ENCODE measurements at regions not wholly inside any gene's neighbourhood (a gene's known extent, or its start where the extent isn't known, plus 50 kb on each side); places are given as distances from the start of the nearest gene placed in this dataset.
"Not testable (repeated sequence)": the region's sequence is repeated elsewhere in the genome, so short reads cannot be mapped to it uniquely, and the experiment has no call there.

GRCh38 chr16:29129458-29130038 lies 144.7 kb downstream of the LAT start:
- not testable (repeated sequence) for TF ChIP-seq CTCF (IDR thresholded peaks at IDR 0.05; ENCODE audit: insufficient read depth, low read length, poor library complexity, severe bottlenecking); EZH2phosphoT487 (conservative IDR thresholded peaks at IDR 0.05; ENCODE audit: low read length)
